ENCODE measurements at regions not wholly inside any gene's neighbourhood (a gene's known extent, or its start where the extent isn't known, plus 50 kb on each side); places are given as distances from the start of the nearest gene placed in this dataset.

GRCh38 chr2:18410543-18410942, 149.9 kb downstream of the RDH14 start:
- Histone ChIP-seq H3K9ac (ENCODE audit: insufficient read length) (no peak overlapping the region), H3K4me3 (no peak overlapping the region), H3K9me3 (ENCODE audit: low read depth, low read length) (no peaks in the 10 kb centered on the region), H3K27ac (no peak overlapping the region), H3K36me3 (ENCODE audit: insufficient read depth, low read length) (no peaks in the 10 kb centered on the region)
- TF ChIP-seq EZH2 (IDR thresholded peaks at IDR 0.05) (no peak), FOXP2 (optimal IDR thresholded peaks at IDR 0.05; ENCODE audit: control extremely low read depth, extremely low read length, insufficient read depth) (no peak), POLR2AphosphoS5 (IDR thresholded peaks at IDR 0.05; ENCODE audit: borderline replicate concordance, low read depth, low read length) (no peak)
- DNase-seq (ENCODE audit: low read depth, low spot score), result no peak

- H3K4me3 ChIP-seq, result no peak overlapping the region
- no peak for DNase-seq (ENCODE audit: low read depth, low spot score)
- no peak overlapping the region for H3K27ac ChIP-seq
Observed at GRCh38 chr2:18408638-18409037, 151.8 kb downstream of the RDH14 start.

GRCh38 chr2:18406219-18406618, 154.2 kb downstream of the RDH14 start:
- H3K27ac ChIP-seq, result no peak overlapping the region
- no peak overlapping the region for H3K9ac ChIP-seq (ENCODE audit: insufficient read length)
- H3K9me3 ChIP-seq (ENCODE audit: low read depth, low read length), result no peaks in the 10 kb centered on the region
- DNase-seq (ENCODE audit: low read depth, low spot score), result no peak
- no peak overlapping the region for H3K4me3 ChIP-seq
- TF ChIP-seq FOXP2 (optimal IDR thresholded peaks at IDR 0.05; ENCODE audit: control extremely low read depth, extremely low read length, insufficient read depth) (no peak), POLR2AphosphoS5 (IDR thresholded peaks at IDR 0.05; ENCODE audit: borderline replicate concordance, low read depth, low read length) (no peak), EZH2 (IDR thresholded peaks at IDR 0.05) (no peak)
- no peaks in the 10 kb centered on the region for H3K36me3 ChIP-seq (ENCODE audit: insufficient read depth, low read length)

More at GRCh38 chr2:18408638-18409037, 151.8 kb downstream of the RDH14 start:
- H3K36me3 ChIP-seq (ENCODE audit: insufficient read depth, low read length), result no peaks in the 10 kb centered on the region
- TF ChIP-seq POLR2AphosphoS5 (IDR thresholded peaks at IDR 0.05; ENCODE audit: borderline replicate concordance, low read depth, low read length), result no peak
- TF ChIP-seq FOXP2 (optimal IDR thresholded peaks at IDR 0.05; ENCODE audit: control extremely low read depth, extremely low read length, insufficient read depth), result no peak
- TF ChIP-seq EZH2 (IDR thresholded peaks at IDR 0.05), result no peak
- H3K9me3 ChIP-seq (ENCODE audit: low read depth, low read length), result no peaks in the 10 kb centered on the region
- H3K9ac ChIP-seq (ENCODE audit: insufficient read length), result no peak overlapping the region

- TF ChIP-seq FOXP2 (optimal IDR thresholded peaks at IDR 0.05; ENCODE audit: control extremely low read depth, extremely low read length, insufficient read depth), result no peak
- TF ChIP-seq POLR2AphosphoS5 (IDR thresholded peaks at IDR 0.05; ENCODE audit: borderline replicate concordance, low read depth, low read length), result no peak
- TF ChIP-seq EZH2 (IDR thresholded peaks at IDR 0.05), result no peak
- Histone ChIP-seq H3K4me3 (no peak overlapping the region), H3K27ac (no peak overlapping the region), H3K9me3 (ENCODE audit: low read depth, low read length) (no peaks in the 10 kb centered on the region), H3K9ac (ENCODE audit: insufficient read length) (no peak overlapping the region), H3K36me3 (ENCODE audit: insufficient read depth, low read length) (no peaks in the 10 kb centered on the region)
- no peak for DNase-seq (ENCODE audit: low read depth, low spot score)
Observed at GRCh38 chr2:18404708-18405107, 155.7 kb downstream of the RDH14 start.

GRCh38 chr2:18403921-18404522, 156.4 kb downstream of the RDH14 start:
- Histone ChIP-seq H3K36me3 (ENCODE audit: insufficient read depth, low read length) (no peaks in the 10 kb centered on the region), H3K27ac (no peak overlapping the region), H3K9me3 (ENCODE audit: low read depth, low read length) (no peaks in the 10 kb centered on the region), H3K4me3 (no peak overlapping the region), H3K9ac (ENCODE audit: insufficient read length) (no peak overlapping the region)
- no peak for TF ChIP-seq FOXP2 (optimal IDR thresholded peaks at IDR 0.05; ENCODE audit: control extremely low read depth, extremely low read length, insufficient read depth)
- no peak for TF ChIP-seq EZH2 (IDR thresholded peaks at IDR 0.05)
- no peak for TF ChIP-seq POLR2AphosphoS5 (IDR thresholded peaks at IDR 0.05; ENCODE audit: borderline replicate concordance, low read depth, low read length)
- no peak for DNase-seq (ENCODE audit: low read depth, low spot score)

- DNase-seq (ENCODE audit: low read depth, low spot score), result no peak
- H3K4me3 ChIP-seq, result no peak overlapping the region
- H3K36me3 ChIP-seq (ENCODE audit: insufficient read depth, low read length), result no peaks in the 10 kb centered on the region
- H3K27ac ChIP-seq, result no peak overlapping the region
- no peak overlapping the region for H3K9ac ChIP-seq (ENCODE audit: insufficient read length)
- H3K9me3 ChIP-seq (ENCODE audit: low read depth, low read length), result no peaks in the 10 kb centered on the region
- no peak for TF ChIP-seq EZH2 (IDR thresholded peaks at IDR 0.05)
- TF ChIP-seq FOXP2 (optimal IDR thresholded peaks at IDR 0.05; ENCODE audit: control extremely low read depth, extremely low read length, insufficient read depth), result no peak
- no peak for TF ChIP-seq POLR2AphosphoS5 (IDR thresholded peaks at IDR 0.05; ENCODE audit: borderline replicate concordance, low read depth, low read length)
Observed at GRCh38 chr2:18402831-18403230, 157.6 kb downstream of the RDH14 start.

- no peaks in the 10 kb centered on the region for H3K9me3 ChIP-seq (ENCODE audit: low read depth, low read length)
- H3K27ac ChIP-seq, result no peak overlapping the region
- no peak overlapping the region for H3K4me3 ChIP-seq
- H3K36me3 ChIP-seq (ENCODE audit: insufficient read depth, low read length), result no peaks in the 10 kb centered on the region
- no peak for TF ChIP-seq FOXP2 (optimal IDR thresholded peaks at IDR 0.05; ENCODE audit: control extremely low read depth, extremely low read length, insufficient read depth)
- no peak for TF ChIP-seq POLR2AphosphoS5 (IDR thresholded peaks at IDR 0.05; ENCODE audit: borderline replicate concordance, low read depth, low read length)
- TF ChIP-seq EZH2 (IDR thresholded peaks at IDR 0.05), result no peak
- no peak overlapping the region for H3K9ac ChIP-seq (ENCODE audit: insufficient read length)
- DNase-seq (ENCODE audit: low read depth, low spot score), result no peak
Observed at GRCh38 chr2:18401471-18401870, 159.0 kb downstream of the RDH14 start.

GRCh38 chr2:18399601-18400000, 160.9 kb downstream of the RDH14 start:
- no peak overlapping the region for H3K4me3 ChIP-seq
- TF ChIP-seq FOXP2 (optimal IDR thresholded peaks at IDR 0.05; ENCODE audit: control extremely low read depth, extremely low read length, insufficient read depth), result no peak
- no peak for TF ChIP-seq EZH2 (IDR thresholded peaks at IDR 0.05)
- no peak for TF ChIP-seq POLR2AphosphoS5 (IDR thresholded peaks at IDR 0.05; ENCODE audit: borderline replicate concordance, low read depth, low read length)
- H3K27ac ChIP-seq, result no peak overlapping the region

GRCh38 chr2:18398833-18399232, 161.6 kb downstream of the RDH14 start:
- H3K4me3 ChIP-seq, result no peak overlapping the region
- no peak for DNase-seq (ENCODE audit: low read depth, low spot score)
- no peak overlapping the region for H3K27ac ChIP-seq
- TF ChIP-seq EZH2 (IDR thresholded peaks at IDR 0.05) (no peak), FOXP2 (optimal IDR thresholded peaks at IDR 0.05; ENCODE audit: control extremely low read depth, extremely low read length, insufficient read depth) (no peak)
- no peaks in the 10 kb centered on the region for H3K36me3 ChIP-seq (ENCODE audit: insufficient read depth, low read length)
- no peak overlapping the region for H3K9ac ChIP-seq (ENCODE audit: insufficient read length)
- H3K9me3 ChIP-seq (ENCODE audit: low read depth, low read length), result no peaks in the 10 kb centered on the region

More at GRCh38 chr2:18399601-18400000, 160.9 kb downstream of the RDH14 start:
- Histone ChIP-seq H3K9me3 (ENCODE audit: low read depth, low read length) (no peaks in the 10 kb centered on the region), H3K9ac (ENCODE audit: insufficient read length) (no peak overlapping the region), H3K36me3 (ENCODE audit: insufficient read depth, low read length) (no peaks in the 10 kb centered on the region)
- no peak for DNase-seq (ENCODE audit: low read depth, low spot score)

All from SK-N-MC (cell line).